Kidney tubule cell (primary cell): ENCODE measurements at regions not wholly inside any gene's neighbourhood (a gene's known extent, or its start where the extent isn't known, plus 50 kb on each side); places are given as distances from the start of the nearest gene placed in this dataset.

ENCODE experiments used
- DNase-seq: peaks from one replicate; pipeline ENCODE4 v3.0.0-alpha.2; 2018; ENCODE audit warnings: low spot score

GRCh38 chr3:115330430-115330829 lies 183.3 kb upstream of the ZBTB20 start:
- peak; percentile 69 for DNase-seq

- no peak for DNase-seq
These were observed 185.9 kb upstream of the ZBTB20 start for GRCh38 chr3:115332998-115333397.

GRCh38 chr3:115336836-115337235 lies 189.7 kb upstream of the ZBTB20 start:
- DNase-seq = no peak

- no peak for DNase-seq
These were observed 193.5 kb upstream of the ZBTB20 start for GRCh38 chr3:115340586-115340985.

DNA sequence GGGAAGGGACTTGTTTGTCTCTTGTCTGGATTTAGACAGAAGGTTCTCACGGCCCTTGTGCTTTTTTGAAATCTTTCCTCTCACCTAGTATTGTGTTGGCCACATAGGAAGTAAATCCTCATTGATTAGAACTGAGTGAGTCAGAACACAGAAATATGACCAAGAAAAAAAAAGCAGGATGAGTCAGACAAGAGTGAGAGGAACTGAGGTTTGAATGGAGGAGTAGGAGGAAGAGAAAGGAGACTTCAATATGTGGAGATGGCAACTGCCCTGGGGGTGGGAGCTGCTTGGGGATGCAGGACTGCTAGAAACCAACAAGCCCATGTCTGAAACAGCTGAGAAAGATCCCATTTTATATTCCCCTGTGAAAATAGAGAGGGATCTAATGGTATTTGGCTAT lies 194.1 kb upstream of the ZBTB20 start:
- peak; percentile 83 for DNase-seq

GRCh38 chr3:115347737-115348136 lies 200.6 kb upstream of the ZBTB20 start:
- no peak for DNase-seq

DNA sequence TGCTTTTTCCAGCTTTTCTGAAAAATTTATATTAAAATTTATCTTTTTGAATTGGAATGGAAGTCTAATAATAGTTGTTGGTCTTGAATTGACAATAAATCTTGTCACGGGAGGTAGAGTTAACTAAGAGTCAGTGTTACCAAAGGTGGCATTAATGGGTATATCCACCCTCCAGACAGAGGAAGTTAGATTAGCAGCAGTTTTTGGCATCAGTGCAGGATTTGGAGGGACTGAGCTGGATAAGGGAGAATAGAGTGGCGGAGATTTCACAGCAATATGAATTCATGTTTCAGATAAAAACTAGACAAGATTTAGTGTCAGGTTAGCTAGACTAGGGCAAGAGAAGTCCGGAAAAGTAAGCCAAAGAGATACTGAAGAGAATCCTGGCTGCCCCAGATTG lies 201.3 kb upstream of the ZBTB20 start:
- DNase-seq = no peak

DNA sequence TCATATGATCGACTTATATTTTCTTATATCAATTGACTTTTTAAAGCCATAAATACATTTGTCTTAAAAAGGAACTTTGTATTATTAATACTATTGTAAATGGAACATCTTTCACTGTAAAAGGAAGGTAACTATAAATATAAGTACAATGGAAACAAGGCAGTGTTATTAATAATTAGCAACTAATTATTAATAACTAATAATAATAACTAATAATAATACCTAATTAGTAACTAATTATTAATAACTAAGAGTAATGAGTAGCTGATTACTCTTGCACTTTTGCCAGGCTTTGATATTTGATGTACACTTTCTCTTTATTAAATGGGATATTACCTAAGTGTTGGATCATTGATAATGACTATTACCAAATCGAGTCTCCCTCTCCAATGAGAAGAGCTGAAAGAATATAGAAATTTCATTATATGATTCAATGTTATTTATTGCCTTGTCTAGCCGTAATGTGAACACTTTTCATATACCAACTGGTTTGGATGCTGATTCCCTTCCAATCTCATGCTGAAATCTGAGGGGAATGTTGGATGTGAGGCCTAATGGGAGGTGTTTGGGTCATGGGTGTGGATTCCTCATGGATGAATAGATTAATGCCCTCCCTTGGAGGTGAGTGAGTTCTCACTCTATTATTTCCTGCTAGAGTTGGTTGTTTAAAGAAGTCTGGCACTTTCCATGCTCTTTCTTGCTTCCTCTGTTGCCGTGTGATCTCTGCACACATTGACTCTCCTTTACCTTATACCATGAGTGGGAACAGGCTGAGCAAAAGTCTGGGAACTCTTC lies 202.1 kb upstream of the ZBTB20 start:
- DNase-seq = peak; percentile 22

- no peak for DNase-seq
These were observed 203.5 kb upstream of the ZBTB20 start for GRCh38 chr3:115350606-115351005.

DNA sequence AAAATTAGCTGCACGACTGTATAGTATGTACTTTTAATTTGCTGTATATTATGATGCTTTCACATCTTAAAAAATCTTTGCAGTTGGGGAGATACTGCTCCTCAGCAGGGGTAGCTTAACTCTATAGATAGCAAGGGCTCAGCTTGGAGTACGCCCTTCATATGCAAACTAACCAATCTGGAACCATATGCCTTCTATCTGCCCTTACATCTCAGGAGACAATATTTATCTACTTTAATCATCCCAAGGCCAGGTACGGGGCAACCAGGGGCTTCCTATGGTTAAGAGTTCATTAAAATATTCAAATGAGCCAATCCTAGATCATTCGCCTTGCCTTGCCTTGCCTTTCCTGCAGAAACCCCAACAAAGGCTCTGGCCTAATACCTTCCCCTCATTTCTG lies 204.1 kb upstream of the ZBTB20 start:
- no peak for DNase-seq

DNA sequence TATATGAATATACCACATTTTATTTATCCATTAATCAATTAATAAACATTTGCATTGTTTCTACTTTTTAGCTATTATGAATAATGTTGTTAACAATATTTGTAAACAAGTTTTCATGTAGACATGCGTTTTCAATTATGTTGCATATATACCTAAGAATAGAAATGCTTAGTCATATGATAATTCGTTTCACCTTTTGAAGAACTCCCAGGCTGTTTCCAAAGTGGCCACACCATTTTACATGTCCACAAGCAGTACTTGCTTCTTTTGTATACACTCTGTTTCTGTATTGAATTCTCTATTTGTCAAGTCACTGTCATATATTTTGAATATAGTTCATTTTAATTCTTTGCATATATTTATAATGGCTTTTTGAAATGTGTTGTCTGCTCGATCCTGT lies 206.9 kb upstream of the ZBTB20 start:
- no peak for DNase-seq

DNA sequence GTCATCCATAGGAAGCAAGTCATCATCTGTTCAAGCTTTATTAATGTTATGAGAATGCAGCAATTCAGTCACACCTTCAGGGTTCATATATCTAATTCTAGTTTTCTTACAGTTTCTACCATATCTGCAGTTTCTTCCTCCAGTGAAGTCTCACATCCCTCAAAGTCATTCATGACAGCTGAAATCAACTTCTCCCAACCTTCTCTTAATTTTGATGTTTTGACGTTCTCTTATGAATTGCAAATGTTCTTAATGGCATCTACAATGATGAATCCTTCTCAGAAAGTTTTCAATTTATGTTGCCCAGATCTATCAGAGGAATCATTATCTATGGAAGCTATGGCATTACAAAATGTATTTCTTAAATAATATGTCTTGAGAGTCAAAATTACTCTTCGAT lies 210.4 kb upstream of the ZBTB20 start:
- DNase-seq = no peak

GRCh38 chr3:115359536-115359935 lies 212.4 kb upstream of the ZBTB20 start:
- no peak for DNase-seq

DNA sequence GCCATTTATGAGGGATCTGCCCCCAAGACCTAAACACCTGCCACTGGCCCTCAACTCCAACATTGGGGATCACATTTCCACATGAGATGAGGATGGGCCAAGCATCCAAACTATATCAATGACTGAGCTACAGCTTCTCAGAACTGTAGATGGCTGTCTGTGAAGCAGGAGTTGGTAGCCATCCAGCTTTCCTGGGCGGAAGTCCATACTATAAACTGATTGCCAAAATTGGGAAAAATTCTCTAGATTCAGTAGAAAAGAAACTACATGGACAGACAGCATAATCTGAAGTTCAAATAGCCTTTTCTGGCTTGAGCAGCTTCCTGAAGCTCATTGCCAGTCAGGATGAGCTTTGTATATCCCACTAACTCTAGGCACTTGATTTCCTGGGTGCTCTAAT lies 214.7 kb upstream of the ZBTB20 start:
- no peak for DNase-seq

- peak; percentile 67 for DNase-seq
These were observed 216.0 kb upstream of the ZBTB20 start for GRCh38 chr3:115363071-115363470.

DNA sequence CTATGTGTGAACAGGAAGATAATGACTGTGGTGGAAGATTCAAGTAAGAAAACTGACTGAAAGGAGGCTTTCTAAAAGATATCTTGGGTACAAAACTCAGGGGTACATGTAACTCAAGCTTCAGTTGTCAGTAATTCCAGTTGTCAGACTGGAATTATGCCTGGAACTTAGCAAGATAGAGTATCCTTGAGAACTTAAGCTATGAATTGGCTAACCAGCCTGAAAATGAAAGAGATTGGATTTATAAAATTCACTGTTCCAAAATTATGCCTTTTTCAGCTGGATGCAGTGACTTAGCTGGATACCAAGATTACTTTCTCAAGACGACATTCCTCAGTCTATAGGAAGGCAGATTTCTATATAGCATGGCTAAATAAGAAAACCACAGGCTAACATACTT lies 221.9 kb upstream of the ZBTB20 start:
- no peak for DNase-seq

DNA sequence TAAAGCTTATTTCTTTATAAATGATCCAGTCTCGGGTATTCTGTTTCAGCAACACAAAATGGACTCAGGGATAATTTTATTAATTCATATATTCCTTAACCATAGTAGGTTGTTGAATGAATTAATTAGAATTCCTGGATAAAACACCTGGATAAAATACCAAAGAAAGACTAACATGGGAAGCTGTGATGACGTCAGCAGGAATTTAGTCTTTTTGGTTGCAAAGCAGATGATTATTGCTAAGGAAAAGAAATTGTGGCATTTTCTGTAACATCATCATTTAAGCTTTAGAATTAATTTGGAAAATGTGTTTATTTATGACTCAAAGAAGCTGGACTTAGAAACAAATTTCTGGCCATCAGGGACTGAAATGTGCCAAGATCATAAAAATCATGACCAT lies 228.3 kb upstream of the ZBTB20 start:
- DNase-seq = no peak

DNA sequence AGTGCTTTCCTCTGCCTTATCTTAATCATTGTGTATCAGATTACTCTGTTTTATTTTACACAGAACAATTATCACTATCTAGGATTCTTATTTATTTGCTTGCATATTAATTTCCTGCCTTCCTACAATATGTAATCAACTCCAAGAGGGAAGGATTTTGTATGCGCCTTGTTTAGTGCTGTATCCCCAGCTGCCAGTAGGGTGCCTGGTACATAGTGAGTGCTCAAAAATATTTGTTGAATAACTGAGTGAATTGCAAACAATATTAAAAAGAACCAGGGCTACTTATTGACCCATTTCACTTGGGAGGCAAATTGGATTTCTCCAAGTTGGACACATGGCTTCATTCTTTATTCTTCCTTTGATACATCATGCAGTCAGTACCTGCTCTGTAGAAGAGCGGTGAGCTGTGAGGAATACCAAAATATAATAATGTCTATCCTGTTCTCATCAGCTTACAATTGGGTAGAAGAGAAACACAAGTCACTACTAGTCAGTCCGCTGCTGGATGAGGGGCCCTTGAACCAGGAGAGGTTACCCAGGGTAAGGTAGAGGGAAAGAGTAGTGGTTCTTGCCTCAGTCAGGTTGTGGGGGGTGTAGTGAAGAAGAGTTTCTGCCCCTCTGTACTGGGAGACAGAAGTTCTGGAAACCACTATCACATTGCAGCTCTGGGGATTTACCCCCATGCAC lies 233.9 kb upstream of the ZBTB20 start:
- DNase-seq = no peak

- DNase-seq = no peak
These were observed 234.5 kb upstream of the ZBTB20 start for GRCh38 chr3:115381573-115381912.

GRCh38 chr3:115381931-115382330 lies 234.8 kb upstream of the ZBTB20 start:
- no peak for DNase-seq

GRCh38 chr3:115384381-115384780 lies 237.3 kb upstream of the ZBTB20 start:
- no peak for DNase-seq

DNA sequence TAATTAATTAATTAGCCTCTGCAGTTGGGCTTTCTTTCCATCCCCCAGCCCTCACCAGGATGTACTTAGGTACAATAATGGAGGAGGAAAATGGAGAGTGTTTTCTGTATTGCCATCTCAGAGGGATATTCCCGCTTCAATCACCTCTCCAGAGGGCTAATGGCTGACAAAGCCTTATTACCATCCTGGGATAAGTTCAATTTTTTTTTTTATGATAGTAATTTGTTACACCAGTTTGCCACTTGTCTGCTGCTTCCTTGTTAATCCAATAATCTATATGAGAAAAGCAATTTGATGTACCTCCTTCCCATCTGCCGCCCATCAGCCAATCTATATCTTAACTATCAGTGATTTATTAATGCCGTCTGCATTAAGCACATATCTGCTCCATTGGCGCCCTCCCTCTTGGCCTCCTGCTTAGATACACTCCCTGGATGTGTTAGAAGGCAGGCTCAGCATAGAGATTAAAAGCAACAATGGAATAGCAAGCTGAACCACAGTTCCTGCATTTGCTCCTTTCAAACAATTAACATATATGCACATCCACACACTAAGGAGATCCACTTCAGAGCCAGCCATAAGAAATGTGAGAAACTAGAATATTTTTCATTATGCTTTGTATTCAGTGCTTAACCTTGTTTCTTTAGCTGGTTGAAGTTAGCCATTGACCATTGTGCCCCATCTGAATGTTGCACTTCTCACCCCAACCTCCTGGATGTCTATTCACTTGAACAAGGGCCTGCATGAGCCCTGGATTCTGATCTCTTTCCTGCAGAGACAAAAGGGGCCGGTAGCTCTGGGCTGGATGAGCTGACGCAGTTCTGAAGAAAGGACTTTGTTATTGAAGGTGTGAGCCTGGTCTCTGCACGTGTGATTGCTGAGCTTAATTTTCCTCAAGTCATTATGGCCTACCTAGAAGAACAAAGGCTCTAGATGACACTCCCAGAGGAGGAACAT lies 237.3 kb upstream of the GAP43 start:
- no peak for DNase-seq

- DNase-seq = no peak
These were observed 235.1 kb upstream of the GAP43 start for GRCh38 chr3:115388166-115388565.
